Esophagus squamous epithelium (tissue), 4 donors: ENCODE measurements at regions not wholly inside any gene's neighbourhood (a gene's known extent, or its start where the extent isn't known, plus 50 kb on each side); places are given as distances from the start of the nearest gene placed in this dataset.

Experiments
- POLR2A ChIP-seq, 4 donors: fragments of 450-650 bp; IDR thresholded peaks; one replicate each; pipeline ENCODE4 v1.6.1; 2017; ENCODE audit warnings: antibody characterized with exemption in 4 of 4, mild to moderate bottlenecking in 4 of 4, moderate library complexity in 3 of 4
- TF ChIP-seq, protein P1 (sequence below), 6 experiments: fragments of 450-650 bp in 4 of 6; fragments of 200-600 bp in 2 of 6; sonication (generic) in 2 of 6; IDR thresholded peaks; one replicate each; pipeline ENCODE4 v1.5.1; 2016 to 2019; ENCODE audit warnings: antibody characterized with exemption in 6 of 6, mild to moderate bottlenecking in 4 of 6, moderate library complexity in 4 of 6

- no peak for TF ChIP-seq POLR2A (IDR thresholded peaks at IDR 0.05)
- TF ChIP-seq, protein P1, sequence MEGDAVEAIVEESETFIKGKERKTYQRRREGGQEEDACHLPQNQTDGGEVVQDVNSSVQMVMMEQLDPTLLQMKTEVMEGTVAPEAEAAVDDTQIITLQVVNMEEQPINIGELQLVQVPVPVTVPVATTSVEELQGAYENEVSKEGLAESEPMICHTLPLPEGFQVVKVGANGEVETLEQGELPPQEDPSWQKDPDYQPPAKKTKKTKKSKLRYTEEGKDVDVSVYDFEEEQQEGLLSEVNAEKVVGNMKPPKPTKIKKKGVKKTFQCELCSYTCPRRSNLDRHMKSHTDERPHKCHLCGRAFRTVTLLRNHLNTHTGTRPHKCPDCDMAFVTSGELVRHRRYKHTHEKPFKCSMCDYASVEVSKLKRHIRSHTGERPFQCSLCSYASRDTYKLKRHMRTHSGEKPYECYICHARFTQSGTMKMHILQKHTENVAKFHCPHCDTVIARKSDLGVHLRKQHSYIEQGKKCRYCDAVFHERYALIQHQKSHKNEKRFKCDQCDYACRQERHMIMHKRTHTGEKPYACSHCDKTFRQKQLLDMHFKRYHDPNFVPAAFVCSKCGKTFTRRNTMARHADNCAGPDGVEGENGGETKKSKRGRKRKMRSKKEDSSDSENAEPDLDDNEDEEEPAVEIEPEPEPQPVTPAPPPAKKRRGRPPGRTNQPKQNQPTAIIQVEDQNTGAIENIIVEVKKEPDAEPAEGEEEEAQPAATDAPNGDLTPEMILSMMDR (IDR thresholded peaks at IDR 0.05) = no peak
Measured at GRCh38 chr1:208962867-208963266, 620.6 kb upstream of the CAMK1G start.
